Pons (tissue), 1 donor: ENCODE measurements at regions not wholly inside any gene's neighbourhood (a gene's known extent, or its start where the extent isn't known, plus 50 kb on each side); places are given as distances from the start of the nearest gene placed in this dataset.

Experiments
- DNase-seq: peaks from one replicate; pipeline ENCODE4 v3.0.0-alpha.2; 2016; ENCODE audit warnings: low spot score

DNA sequence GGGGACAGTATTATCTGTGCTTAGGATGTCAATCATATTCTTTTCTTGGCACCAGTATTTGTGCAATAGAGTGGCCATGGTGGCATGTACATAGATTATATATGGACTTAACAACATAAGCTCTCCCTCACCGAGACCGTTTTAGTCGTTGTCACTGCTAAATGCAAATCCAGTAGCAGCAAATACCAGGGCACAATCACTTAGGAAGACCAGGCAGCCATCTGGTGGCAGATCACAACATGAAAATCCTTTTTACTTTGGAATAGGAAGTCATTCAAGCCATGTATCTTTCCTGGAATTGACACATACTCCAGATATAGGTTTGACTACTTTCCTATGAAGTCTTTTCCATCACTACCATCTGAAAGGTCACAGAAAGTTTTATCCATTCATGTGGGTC is 53.2 kb upstream of the C1orf87 start:
- no peak for DNase-seq
